IMR-90 (cell line): ENCODE measurements at regions not wholly inside any gene's neighbourhood (a gene's known extent, or its start where the extent isn't known, plus 50 kb on each side); places are given as distances from the start of the nearest gene placed in this dataset. TPM values are rescaled to one million over a fixed set of nuclear protein-coding genes. Genes with fewer than 3 reads are reported as not detected.

Experiments
- ATAC-seq: fragments of 200-7000 bp; cut with Tn5 transposase; 2 replicates; pipeline ENCODE4 v1.9.1; 2020; ENCODE audit warnings: low read depth, mild to moderate bottlenecking, moderate library complexity
- BruUV-seq: library from RNA; stranded (reverse); fragments of 400-500 nt; replicated peaks from 2 replicates; lab custom pipeline; 2021; lab: Mats Ljungman, UMichigan
- CTCF ChIA-PET: fragments of 300-600 bp; formaldehyde crosslinking; extraction: SDS; loops from one replicate; lab custom pipeline; 2021; ENCODE audit warnings: antibody characterized with exemption; lab: Yijun Ruan, JAX
- POLR2A ChIA-PET: fragments of 300-600 bp; sonication (Branson Sonifier 250); formaldehyde crosslinking; loops from one replicate; lab custom pipeline; 2022; ENCODE audit warnings: antibody characterized with exemption; ENCODE audit not compliant: unreplicated experiment; lab: Charles Lee
- DNase-seq: peaks from one replicate; pipeline ENCODE4 v3.0.0; 2013
- H2AFZ ChIP-seq: replicated peaks from 2 replicates; pipeline ENCODE3; 2013; ENCODE audit warnings: low read length, mild to moderate bottlenecking; ENCODE audit not compliant: poor library complexity
- H2AK5ac ChIP-seq: 2 replicates; pipeline ENCODE4 v1.6.1; 2013; ENCODE audit warnings: low read depth, low read length, inconsistent platforms
- H2AK9ac ChIP-seq: replicated peaks from 2 replicates; pipeline ENCODE3; 2013; ENCODE audit warnings: mild to moderate bottlenecking, low read depth, low read length, moderate library complexity; ENCODE audit not compliant: poor library complexity
- H2BK120ac ChIP-seq: 2 replicates; pipeline ENCODE4 v1.6.1; 2013; ENCODE audit warnings: low read depth, low read length, inconsistent platforms
- H2BK15ac ChIP-seq: 3 replicates; pipeline ENCODE4 v1.6.1; 2013; ENCODE audit warnings: low read depth, low read length, inconsistent platforms
- H2BK20ac ChIP-seq: 2 replicates; pipeline ENCODE4 v1.6.1; 2013; ENCODE audit warnings: low read depth, mild to moderate bottlenecking, inconsistent platforms, low read length, moderate library complexity
- H2BK5ac ChIP-seq: 2 replicates; pipeline ENCODE4 v1.6.1; 2013; ENCODE audit warnings: mild to moderate bottlenecking, low read depth, low read length, inconsistent platforms; ENCODE audit not compliant: poor library complexity, severe bottlenecking
- H3K14ac ChIP-seq: replicated peaks from 2 replicates; pipeline ENCODE4 v1.6.1; 2013; ENCODE audit warnings: low read depth, low read length, inconsistent platforms
- H3K18ac ChIP-seq: 2 replicates; pipeline ENCODE4 v1.6.1; 2013; ENCODE audit warnings: low read depth, low read length, control low read depth
- H3K23ac ChIP-seq: 2 replicates; pipeline ENCODE4 v1.6.1; 2013; ENCODE audit warnings: low read depth, low read length, inconsistent platforms
- H3K27ac ChIP-seq: 2 replicates; pipeline ENCODE4 v1.5.1; 2013; ENCODE audit warnings: mild to moderate bottlenecking, control low read depth, low read length; ENCODE audit not compliant: insufficient read depth
- H3K27me3 ChIP-seq: 2 replicates; pipeline ENCODE4 v1.6.1; 2013; ENCODE audit warnings: low read length; ENCODE audit not compliant: control insufficient read depth, insufficient read depth
- H3K36me3 ChIP-seq: 2 replicates; pipeline ENCODE4 v1.6.1; 2013; ENCODE audit warnings: low read length, mixed read lengths; ENCODE audit not compliant: control insufficient read depth, insufficient read depth
- H3K4ac ChIP-seq: 2 replicates; pipeline ENCODE4 v1.6.1; 2013; ENCODE audit warnings: low read depth, low read length, inconsistent platforms
- H3K4me1 ChIP-seq: 2 replicates; pipeline ENCODE4 v1.6.1; 2013; ENCODE audit warnings: low read length, mixed read lengths; ENCODE audit not compliant: control insufficient read depth, insufficient read depth
- H3K4me2 ChIP-seq: 2 replicates; pipeline ENCODE4 v1.6.1; 2013; ENCODE audit warnings: low read depth, mild to moderate bottlenecking, control low read depth, low read length, moderate library complexity
- H3K4me3 ChIP-seq: 2 replicates; pipeline ENCODE4 v1.5.1; 2013; ENCODE audit warnings: low read depth, mild to moderate bottlenecking, control low read depth, low read length, moderate library complexity; ENCODE audit not compliant: insufficient read depth
- H3K56ac ChIP-seq: 2 replicates; pipeline ENCODE4 v1.6.1; 2013; ENCODE audit warnings: low read length, inconsistent platforms; ENCODE audit not compliant: insufficient read depth; ENCODE audit errors: extremely low read depth
- H3K79me1 ChIP-seq, 2 experiments: 2 replicates each; pipeline ENCODE4 v1.6.1; 2013; ENCODE audit warnings: low read length in 2 of 2, inconsistent platforms in 1 of 2, low read depth in 1 of 2
- H3K9ac ChIP-seq: 2 replicates; pipeline ENCODE4 v1.6.1; 2013; ENCODE audit warnings: low read depth, low read length, control low read depth
- H3K9me1 ChIP-seq: 2 replicates; pipeline ENCODE4 v1.6.1; 2013; ENCODE audit warnings: low read length, inconsistent platforms; ENCODE audit not compliant: insufficient read depth
- H3K9me3 ChIP-seq: 2 replicates; pipeline ENCODE4 v1.6.1; 2013; ENCODE audit warnings: low read length; ENCODE audit not compliant: control insufficient read depth, insufficient read depth
- H4K20me1 ChIP-seq: 2 replicates; pipeline ENCODE4 v1.6.1; 2013; ENCODE audit warnings: low read length, inconsistent platforms; ENCODE audit not compliant: insufficient read depth
- H4K5ac ChIP-seq: 2 replicates; pipeline ENCODE4 v1.6.1; 2013; ENCODE audit warnings: mild to moderate bottlenecking, low read depth, low read length, control low read depth
- H4K8ac ChIP-seq, 2 experiments: 2 replicates each; pipeline ENCODE4 v1.6.1; 2013; ENCODE audit warnings: low read depth in 2 of 2, low read length in 2 of 2, control low read depth in 1 of 2, inconsistent platforms in 1 of 2
- H4K91ac ChIP-seq: 2 replicates; pipeline ENCODE4 v1.6.1; 2013; ENCODE audit warnings: low read depth, low read length, inconsistent platforms; ENCODE audit not compliant: insufficient read depth
- BHLHE40 ChIP-seq: fragments of 150-350 bp; IDR thresholded peaks from 2 replicates; pipeline ENCODE4 v1.6.1; 2016; ENCODE audit warnings: mild to moderate bottlenecking, low read depth, low read length
- CHD1 ChIP-seq: IDR thresholded peaks from 2 replicates; pipeline ENCODE4 v1.6.1; 2012; ENCODE audit warnings: low read depth, low read length, improper control_type of control experiment
- FOS ChIP-seq: fragments of 150-350 bp; IDR thresholded peaks from 2 replicates; pipeline ENCODE4 v1.6.1; 2016; ENCODE audit warnings: low read depth, low read length
- MAFK ChIP-seq: IDR thresholded peaks from 2 replicates; pipeline ENCODE4 v1.6.1; 2012; ENCODE audit warnings: low read depth, low read length, improper control_type of control experiment
- POLR2A ChIP-seq: IDR thresholded peaks from 2 replicates; pipeline ENCODE4 v1.6.1; 2012; ENCODE audit warnings: mild to moderate bottlenecking, low read depth, low read length
- RFX5 ChIP-seq: IDR thresholded peaks from 2 replicates; pipeline ENCODE4 v1.8.0; 2012; ENCODE audit warnings: low read depth, mild to moderate bottlenecking, low read length, moderate library complexity
- SMC3 ChIP-seq: fragments of 150-350 bp; IDR thresholded peaks from 2 replicates; pipeline ENCODE4 v1.6.1; 2016; ENCODE audit warnings: low read depth, mild to moderate bottlenecking, antibody characterized with exemption, low read length, moderate library complexity
- dilution Hi-C: fragments of 300-500 bp; cut with HindIII; formaldehyde crosslinking; loops from one replicate; pipeline ENCODE4 v1.14.3; 2018; ENCODE audit warnings: low sequenced_read_pairs; ENCODE audit not compliant: unreplicated experiment
- in situ Hi-C: fragments of 300-500 bp; cut with MboI; formaldehyde crosslinking; loops from 3 replicates; pipeline ENCODE4 v1.14.3; 2019; ENCODE audit warnings: low sequenced_read_pairs, inconsistent platforms, mixed read lengths
- intact Hi-C: fragments of 100-400 bp; cut with micrococcal nuclease; formaldehyde crosslinking; loops from 2 replicates; pipeline ENCODE4 v1.10.0; 2022
- microRNA-seq, 2 experiments: library from miRNA; stranded (forward) in 1 of 2; unstranded in 1 of 2; fragments of 10-50 nt in 1 of 2; fragments of <30 nt in 1 of 2; gene quantifications in 1 of 2; microRNA quantifications in 1 of 2; one replicate each; pipeline versions ENCODE3 to v1.1.0; 2013 to 2020; ENCODE audit not compliant: insufficient read depth in 1 of 2, insufficient read length in 1 of 2, unreplicated experiment in 1 of 2
- small RNA-seq, 5 experiments: library from RNA; depleted of rRNA; stranded (forward); fragments of <200 nt; gene quantifications; one replicate each; pipeline ENCODE3, GENCODE V24; 2012
- TF ChIP-seq, protein P1 (sequence below): fragments of 150-350 bp; IDR thresholded peaks from 2 replicates; pipeline ENCODE4 v1.6.1; 2016; ENCODE audit warnings: low read depth, mild to moderate bottlenecking, low read length, moderate library complexity, borderline replicate concordance

DNA sequence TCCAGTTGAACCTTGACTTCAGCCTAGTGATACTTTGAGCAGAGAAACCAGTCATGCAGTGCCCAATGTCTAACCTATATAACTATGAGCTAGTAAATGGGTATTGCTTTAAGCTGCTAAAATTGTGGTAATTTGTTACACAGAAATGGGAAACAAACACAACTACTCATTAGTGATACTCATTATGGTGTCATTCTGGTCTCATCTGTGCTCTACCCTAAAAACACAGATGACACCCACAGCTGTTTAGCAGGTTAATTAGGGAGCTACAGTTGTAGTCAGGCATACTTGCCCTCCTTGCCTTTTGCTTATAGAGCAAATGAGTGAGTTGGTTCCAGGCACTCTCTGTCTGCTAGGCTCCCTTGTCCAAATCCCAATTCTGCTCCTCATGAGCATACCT is 50.0 kb upstream of the ATF7IP start:
- H3K14ac ChIP-seq: no peak overlapping the region
- ChIA-PET POLR2A (no interaction called here), CTCF (no interaction called here)
- H3K4ac ChIP-seq: no peak overlapping the region
- H3K9ac ChIP-seq: no peak overlapping the region
- H3K27ac ChIP-seq: no peak overlapping the region
- H2AK9ac ChIP-seq: no peak overlapping the region
- H3K4me1 ChIP-seq: no peaks in the 10 kb centered on the region
- H3K4me3 ChIP-seq: no peak overlapping the region
- no peaks in the 10 kb centered on the region for H3K9me1 ChIP-seq
- no peak overlapping the region for H4K5ac ChIP-seq
- H3K18ac ChIP-seq: no peak overlapping the region
- H4K20me1 ChIP-seq: no peaks in the 10 kb centered on the region
- no TSS peak for BruUV-seq
- H4K91ac ChIP-seq: no peak overlapping the region
- no peak overlapping the region for H2AFZ ChIP-seq
- H3K27me3 ChIP-seq: no peaks in the 10 kb centered on the region
- in situ Hi-C loops (no loop called here), intact Hi-C loops (no loop called here), dilution Hi-C loops (no loop called here)
- no peak overlapping the region for H2BK120ac ChIP-seq
- H2BK20ac ChIP-seq: no peak overlapping the region
- no peak overlapping the region for H2AK5ac ChIP-seq
- DNase-seq (no peak), ATAC-seq (no peak)
- H4K8ac ChIP-seq: no peak overlapping the region
- TF ChIP-seq MAFK (no peak), SMC3 (no peak), FOS (no peak), POLR2A (no peak), CHD1 (no peak), RFX5 (no peak), BHLHE40 (no peak)
- TF ChIP-seq, protein P1, sequence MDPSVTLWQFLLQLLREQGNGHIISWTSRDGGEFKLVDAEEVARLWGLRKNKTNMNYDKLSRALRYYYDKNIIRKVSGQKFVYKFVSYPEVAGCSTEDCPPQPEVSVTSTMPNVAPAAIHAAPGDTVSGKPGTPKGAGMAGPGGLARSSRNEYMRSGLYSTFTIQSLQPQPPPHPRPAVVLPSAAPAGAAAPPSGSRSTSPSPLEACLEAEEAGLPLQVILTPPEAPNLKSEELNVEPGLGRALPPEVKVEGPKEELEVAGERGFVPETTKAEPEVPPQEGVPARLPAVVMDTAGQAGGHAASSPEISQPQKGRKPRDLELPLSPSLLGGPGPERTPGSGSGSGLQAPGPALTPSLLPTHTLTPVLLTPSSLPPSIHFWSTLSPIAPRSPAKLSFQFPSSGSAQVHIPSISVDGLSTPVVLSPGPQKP: no peak
- no peak overlapping the region for H2BK5ac ChIP-seq
- no peaks in the 10 kb centered on the region for H3K36me3 ChIP-seq
- H3K9me3 ChIP-seq: no peaks in the 10 kb centered on the region
- no peak overlapping the region for H3K23ac ChIP-seq
- no peak overlapping the region for H3K4me2 ChIP-seq
- H3K79me1 ChIP-seq: no peaks in the 10 kb centered on the region
- no peak overlapping the region for H3K56ac ChIP-seq
- no peak overlapping the region for H2BK15ac ChIP-seq

Small RNA genes lying in the stretch of these regions (microRNA-seq; reads per million reads assigned to microRNA genes)
- gene AC092470.1 (ENCODE audit: insufficient read depth, insufficient read length) (not detected), gene AC135001.1 (ENCODE audit: insufficient read depth, insufficient read length) (not detected), gene MRPS18CP4 (ENCODE audit: insufficient read depth, insufficient read length) (not detected), gene RNU6-491P (ENCODE audit: insufficient read depth, insufficient read length) (not detected)

Small RNA genes lying in the stretch of these regions (small RNA-seq; reads per million reads assigned to genes)
- gene AC092470.1: 0 reads per million in 5 experiments
- 0 reads per million in 5 experiments for gene AC135001.1
- gene MRPS18CP4: 0 reads per million in 5 experiments
- 0 reads per million in 5 experiments for gene RNU6-491P
